GM12891 (cell line): ENCODE measurements at regions not wholly inside any gene's neighbourhood (a gene's known extent, or its start where the extent isn't known, plus 50 kb on each side); places are given as distances from the start of the nearest gene placed in this dataset.

ENCODE experiments used
- PAX5 ChIP-seq: IDR thresholded peaks from 2 replicates; pipeline ENCODE4 v1.6.1; 2011; ENCODE audit warnings: low read length, moderate library complexity, mild to moderate bottlenecking; ENCODE audit not compliant: insufficient read depth, severe bottlenecking
- POLR2A ChIP-seq: IDR thresholded peaks from 2 replicates; pipeline ENCODE4 v1.6.1; 2011; ENCODE audit warnings: low read depth, low read length, control low read depth
- POLR2AphosphoS5 ChIP-seq: IDR thresholded peaks from 2 replicates; pipeline ENCODE4 v1.6.1; 2011; ENCODE audit warnings: low read depth, low read length, control low read depth
- SPI1 ChIP-seq: IDR thresholded peaks from 2 replicates; pipeline ENCODE4 v1.6.1; 2011; ENCODE audit warnings: low read depth, low read length, control low read depth
- TAF1 ChIP-seq: IDR thresholded peaks from 2 replicates; pipeline ENCODE4 v1.6.1; 2011; ENCODE audit warnings: low read depth, low read length, control low read depth

- TF ChIP-seq POLR2A (no peak), TAF1 (no peak), SPI1 (no peak), POLR2AphosphoS5 (no peak), PAX5 (no peak)
Measured at GRCh38 chr6:82068721-82069120, 178.8 kb downstream of the IBTK start.
